ENCODE measurements at regions not wholly inside any gene's neighbourhood (a gene's known extent, or its start where the extent isn't known, plus 50 kb on each side); places are given as distances from the start of the nearest gene placed in this dataset.

DNA sequence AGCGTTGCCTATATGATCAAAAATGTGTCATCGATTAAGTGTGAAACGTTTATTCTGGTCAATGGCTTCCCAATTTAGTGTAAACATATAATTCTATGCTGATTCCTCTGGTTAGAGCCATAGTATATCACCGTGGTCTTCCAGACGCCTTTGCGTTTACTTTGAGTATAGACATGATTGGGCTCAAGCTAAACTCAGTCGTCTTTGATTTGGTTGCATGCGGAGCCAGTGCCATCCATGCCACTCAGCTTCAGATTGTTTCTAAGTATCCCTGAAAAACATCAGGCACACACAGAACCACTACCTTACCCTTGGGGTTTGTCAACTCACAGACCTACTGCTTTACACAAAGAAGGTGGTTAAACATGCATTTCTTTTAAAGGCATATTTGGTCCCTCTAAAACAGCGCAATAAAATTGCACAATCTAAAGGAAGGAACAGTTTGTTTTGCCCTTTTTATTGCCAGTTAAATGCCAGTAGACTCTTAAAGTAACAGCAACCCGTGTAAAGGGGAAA, 273.6 kb upstream of the KLF6 start:
- DNase-seq (ENCODE audit: low read depth in 2 of 2): no peak

DNA sequence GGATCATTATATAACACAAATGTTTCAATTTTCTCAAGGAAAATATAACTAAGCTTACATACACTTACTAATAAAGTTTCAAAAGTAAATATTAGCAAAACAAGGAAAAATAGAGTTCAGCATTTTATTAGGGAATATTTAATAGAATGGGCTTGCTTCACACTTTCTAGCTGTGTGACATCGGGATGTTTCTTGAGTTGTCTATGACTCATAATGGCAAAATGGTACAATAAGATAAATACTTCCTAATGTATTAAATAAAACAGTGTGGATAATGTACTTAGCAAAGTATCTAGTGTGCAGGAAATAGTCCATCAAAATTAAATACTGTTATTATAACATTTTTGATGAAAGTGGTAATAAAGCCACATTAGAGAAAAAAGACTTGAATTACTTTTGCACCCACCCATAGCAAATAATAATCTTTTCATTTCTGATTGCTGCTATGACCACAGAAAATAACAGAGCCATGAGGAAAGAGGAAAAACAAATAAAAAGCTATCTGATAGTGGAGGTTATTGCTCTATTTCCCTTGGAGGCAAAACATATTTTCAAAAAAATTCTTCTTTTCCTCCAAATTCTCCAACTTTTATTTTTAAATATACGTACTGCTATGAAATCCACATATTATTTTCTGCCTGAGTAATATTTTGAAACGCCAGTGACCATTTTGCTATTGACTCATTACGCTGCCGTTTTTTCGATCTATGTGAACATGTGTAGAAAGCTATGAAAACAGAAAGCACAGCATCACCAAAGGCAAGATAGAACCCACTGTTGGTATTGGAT, 272.9 kb upstream of the KLF6 start:
- no peak for DNase-seq (ENCODE audit: low read depth in 2 of 2)

DNA sequence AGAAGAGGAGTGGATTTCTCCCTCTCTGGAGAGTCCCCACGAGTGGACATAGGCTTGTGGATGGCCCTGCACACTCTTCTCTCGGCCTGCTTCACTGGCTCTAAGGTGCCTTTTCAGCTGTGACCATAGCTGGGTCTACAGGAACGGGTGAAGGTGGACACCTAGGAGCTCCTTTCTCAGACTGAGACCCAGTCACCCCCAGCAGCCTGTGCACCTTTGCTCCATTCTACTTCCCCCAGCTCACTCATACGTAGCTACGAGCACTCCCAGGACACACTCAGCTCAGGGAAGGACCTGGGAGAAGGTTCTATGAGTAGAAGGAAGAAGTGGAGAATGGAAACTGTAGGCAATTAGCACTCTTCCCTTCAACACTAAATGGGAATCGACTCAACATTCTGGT, 272.0 kb upstream of the KLF6 start:
- DNase-seq (ENCODE audit: low read depth in 2 of 2): no peak

DNA sequence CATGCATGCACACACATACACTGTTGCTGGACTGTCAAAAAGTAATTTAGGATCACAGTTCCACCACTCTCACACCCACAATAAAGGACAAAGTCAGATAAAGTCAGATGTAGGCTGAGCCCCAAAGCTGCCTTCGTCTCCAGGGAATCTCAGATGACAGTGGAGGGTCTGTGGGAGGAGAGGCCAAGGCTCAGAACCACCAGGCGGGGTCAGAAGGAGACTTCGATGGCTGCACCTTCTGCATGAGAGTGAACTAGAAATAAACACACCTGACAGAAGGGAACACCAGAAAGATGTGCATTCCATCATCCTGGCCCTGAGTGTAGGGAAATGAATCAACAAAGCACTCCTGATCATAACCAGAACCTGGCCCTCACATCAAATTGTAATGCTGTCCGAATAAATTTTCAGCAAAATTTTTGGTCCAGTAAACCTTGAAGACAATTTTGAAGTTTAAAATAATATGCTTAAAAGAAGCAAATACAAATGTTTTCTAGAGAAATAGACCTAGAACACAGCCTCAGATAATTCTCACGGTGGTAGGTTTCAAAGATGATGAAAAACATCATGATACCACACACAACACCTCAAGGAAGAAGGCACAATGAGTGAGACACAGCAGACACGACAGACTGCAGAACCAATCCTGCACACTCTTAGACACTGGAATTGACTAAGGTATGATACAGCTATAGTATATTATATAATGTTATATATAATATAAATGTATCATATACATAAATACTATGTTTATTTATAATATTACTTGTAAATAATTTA, 269.8 kb upstream of the KLF6 start:
- no peak for DNase-seq (ENCODE audit: low read depth in 2 of 2)

DNA sequence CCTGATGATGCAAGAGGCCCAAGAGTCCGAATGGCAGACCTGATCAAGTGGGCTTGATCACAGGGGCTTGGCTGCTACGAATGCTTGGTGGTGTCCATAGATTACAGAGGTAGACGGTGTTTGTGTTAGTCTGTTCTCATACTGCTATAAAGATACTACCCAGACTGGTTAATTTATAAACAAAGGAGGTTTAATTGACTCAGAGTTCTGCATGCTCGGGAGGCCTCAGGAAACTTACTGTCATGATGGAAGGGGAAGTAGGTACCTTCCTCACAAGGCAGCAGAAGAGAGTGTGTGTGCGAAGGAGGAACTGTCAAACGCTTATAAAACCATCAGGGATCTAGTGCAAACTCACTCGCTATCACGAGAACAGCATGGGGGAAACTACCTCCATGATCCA, 268.9 kb upstream of the KLF6 start:
- DNase-seq (ENCODE audit: low read depth in 2 of 2): no peak

DNA sequence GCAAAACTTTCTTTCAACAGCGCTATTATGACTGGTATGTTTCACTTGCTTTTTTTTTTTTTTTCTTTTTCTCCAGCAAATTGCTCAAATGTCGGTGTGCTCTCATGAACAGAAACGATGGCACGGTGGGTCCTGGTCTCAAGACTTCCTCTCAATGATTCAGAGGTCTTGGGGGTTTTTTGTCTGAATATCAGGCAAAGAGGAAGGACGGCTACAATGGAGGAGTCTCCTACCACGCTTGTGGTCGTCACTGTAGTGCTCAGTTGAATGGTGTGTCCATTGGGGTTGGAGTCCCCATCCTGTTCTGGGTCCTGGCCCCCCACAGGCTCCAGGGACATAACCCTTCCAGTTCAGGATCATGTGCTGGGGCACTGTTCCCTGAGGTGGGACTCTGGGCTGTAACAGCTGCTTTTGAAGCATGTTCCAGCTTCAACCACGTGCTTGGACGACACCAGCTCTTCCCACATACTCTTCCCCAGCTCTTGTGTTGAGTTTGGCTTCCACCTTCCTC, 266.7 kb upstream of the KLF6 start:
- DNase-seq (ENCODE audit: low read depth in 2 of 2): no peak

DNA sequence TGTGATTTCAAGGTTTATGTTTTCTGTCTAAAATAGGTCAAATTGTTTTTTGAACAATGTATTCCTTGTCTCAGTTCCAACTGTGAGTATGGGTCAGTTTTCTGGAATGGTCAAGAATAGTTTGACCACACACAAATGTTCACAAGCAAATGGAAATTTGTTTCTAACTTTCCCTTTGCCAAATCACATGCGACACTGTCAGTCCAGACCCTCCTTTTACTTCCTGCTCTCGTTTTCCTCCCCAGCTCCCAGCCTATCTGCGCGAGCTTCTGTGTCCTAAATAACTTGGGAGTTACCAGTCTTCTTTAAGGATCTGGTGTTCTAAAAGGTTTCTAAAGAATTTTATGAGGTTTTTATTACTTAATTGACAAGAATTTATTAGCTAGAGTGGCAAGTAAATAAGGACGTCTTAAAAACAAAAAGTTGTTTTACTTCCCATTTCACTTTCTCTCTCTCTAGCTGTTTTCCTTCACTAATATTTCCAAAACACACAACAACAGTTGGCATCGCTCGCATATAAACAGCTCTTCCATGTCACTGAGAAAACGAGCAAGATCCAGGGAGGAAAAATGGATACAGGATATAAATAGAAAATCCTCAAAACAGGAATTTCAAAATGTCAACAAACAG, 266.1 kb upstream of the KLF6 start:
- no peak for DNase-seq (ENCODE audit: low read depth in 2 of 2)

DNA sequence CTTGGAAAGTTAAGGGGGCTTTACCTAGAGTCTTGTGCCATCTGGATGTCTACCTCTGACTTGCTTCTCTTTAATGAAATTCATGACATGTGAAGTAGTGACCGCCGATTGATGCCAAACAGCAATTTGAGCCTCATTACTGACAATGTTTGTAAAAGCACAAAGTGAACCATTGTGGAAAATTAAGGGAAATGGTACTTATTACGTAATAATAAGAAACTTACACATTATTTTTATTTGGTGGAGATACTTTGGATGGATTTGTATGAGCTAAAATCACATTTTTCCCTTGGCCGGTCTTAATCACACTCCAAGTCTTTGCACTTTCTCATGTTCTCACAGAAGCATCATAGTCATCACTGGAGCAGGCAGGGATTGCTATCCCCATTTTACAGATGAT, 265.1 kb upstream of the KLF6 start:
- DNase-seq (ENCODE audit: low read depth in 2 of 2): no peak

DNA sequence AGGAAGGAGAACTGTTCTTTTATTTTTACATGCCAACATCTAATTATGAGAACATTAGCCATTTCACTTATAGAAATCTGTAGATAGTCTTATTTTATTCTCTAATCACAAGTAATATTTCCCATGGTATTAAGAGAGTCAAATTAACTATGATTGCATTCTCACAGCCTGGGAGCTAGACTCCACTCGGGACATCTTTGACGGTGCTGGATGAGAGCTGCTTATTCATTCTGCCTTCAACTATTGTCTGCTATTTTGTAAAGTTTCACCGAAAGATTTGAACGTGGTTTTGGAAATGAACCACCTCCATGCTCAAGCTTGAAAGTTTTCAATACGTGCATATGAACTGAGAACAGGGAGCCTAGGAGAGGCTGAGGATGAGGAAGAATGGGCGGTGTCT, 264.3 kb upstream of the KLF6 start:
- DNase-seq (ENCODE audit: low read depth in 2 of 2): no peak

DNA sequence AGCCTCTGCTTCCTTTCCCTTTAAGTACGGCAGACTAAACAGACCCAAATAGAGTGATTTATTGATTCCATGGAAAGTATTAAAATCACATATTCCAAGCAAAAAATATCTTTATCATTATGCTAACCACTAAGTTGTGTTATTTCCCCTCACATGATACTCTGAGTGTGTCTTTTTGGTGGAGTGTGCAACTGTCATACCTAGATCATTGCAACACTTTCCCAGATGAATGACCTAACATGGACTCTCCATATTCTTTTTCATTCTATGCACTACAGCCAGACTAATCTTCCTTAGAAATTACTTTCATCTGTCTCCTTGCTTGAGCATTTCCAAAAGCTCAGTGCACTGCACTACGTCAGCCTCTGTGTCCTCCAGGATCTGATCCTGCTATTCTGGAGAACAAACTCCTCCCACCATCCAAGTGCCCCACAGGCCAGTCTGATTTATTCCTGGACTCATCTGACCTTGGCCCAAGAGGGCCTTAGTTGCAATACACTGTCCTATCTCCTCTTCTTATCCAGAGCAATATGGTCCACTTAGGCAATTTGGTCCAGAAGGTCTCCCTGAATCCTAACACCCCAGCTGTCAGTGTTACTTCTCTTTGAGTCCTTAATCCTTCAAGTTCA, 263.3 kb upstream of the KLF6 start:
- no peak for DNase-seq (ENCODE audit: low read depth in 2 of 2)

DNA sequence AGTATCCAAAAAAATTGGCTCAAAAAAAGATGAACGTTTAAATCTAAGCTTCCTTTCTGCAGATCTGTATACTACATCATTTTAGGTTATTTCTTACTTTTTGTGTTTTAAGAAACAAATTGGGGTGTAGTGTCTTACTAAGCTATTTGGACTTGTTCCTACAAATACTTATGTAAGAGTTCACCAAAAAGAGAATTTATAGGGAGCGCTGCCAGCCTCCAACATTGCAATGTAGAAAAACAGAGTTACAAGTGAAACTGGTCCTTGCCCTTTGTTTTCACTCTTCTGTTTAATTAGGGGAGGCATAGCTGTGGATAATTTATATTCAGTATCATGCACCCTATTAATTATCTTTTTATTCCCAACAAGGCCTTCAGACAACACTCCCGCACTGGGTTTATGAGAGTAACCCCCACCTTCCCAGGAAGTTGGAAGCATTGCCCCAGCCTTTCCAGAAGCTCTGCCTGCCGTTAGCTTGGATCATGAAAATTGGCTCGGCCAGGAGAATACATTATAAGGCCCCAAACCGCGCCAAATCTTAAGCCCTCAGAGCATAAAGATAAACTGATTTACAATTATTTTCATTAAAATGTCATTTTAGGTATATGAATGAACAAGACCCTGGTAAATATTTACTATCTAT, 261.8 kb upstream of the KLF6 start:
- DNase-seq (ENCODE audit: low read depth in 2 of 2): no peak

DNA sequence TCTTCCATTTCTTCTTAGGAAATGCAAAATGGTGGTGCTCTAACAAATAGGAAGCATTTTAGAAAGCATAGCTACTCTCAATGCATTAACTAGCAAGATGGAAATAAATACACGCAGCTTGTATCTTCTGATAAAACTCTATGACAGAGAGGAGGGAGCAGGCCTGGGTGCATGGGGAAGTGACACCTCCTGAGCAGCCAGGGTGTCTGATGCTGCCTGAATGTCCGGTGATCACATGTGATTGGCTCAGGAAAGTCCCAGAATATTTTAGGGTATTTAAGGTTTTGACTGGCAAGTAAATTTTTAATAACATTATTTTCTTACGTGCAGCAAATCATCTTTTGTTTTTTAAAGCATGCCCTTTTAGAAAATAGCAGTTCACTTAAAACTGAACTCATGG, 261.0 kb upstream of the KLF6 start:
- no peak for DNase-seq (ENCODE audit: low read depth in 2 of 2)

DNA sequence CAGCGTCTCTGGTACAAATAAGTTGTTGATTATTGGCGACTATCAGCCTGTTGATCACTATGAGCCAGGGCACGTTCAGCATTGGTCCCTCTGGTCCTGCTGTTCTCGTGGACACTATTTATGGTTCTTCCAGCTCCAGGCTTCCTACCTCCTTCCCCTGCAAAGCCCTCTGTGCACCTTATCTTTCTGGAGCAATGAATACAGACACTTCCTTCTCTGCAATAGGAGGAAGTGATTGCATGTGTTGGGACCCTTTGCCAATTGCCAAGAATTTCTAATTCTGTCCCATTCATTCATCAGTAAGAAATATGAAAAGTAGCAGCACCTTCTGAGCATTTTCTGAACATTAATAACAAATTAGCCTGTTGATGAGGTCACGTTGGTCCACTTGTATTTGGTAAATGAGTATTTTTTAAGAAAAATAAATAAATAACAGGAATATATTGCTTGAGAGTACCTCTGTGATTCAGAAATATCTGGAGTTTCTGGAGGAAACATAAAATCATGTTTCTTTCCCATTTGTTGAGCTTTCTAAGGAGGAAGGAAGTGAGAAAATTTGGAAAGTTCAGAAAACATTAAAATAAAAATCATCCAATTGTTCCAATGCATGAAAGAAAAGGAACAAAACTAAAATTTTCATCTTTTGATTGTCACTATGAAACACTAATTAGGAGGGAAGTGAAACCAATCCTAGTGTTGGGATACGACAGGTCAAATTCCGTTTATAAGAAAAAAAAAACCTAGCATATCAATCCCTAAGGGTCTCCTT, 259.1 kb upstream of the KLF6 start:
- DNase-seq (ENCODE audit: low read depth in 2 of 2): no peak

DNA sequence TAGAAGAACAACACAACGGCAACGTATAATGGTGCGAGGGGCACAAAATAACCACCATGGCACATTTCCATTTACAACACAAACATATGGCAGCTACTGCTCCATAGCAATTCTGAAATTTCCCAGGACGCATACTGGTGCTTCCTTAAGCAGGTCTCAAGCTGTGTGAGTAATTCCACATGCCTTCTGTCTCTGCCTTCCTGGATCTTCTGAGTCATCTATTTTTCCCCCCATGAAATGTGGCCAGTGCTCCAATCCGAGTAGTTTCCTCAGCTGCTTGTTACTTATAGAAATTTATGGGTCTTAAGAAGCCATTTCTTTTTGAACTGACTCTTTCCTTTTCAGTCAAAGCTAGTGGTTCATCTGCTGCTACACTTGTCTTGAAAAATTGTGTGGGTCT, 256.6 kb upstream of the KLF6 start:
- no peak for DNase-seq (ENCODE audit: low read depth in 2 of 2)

DNA sequence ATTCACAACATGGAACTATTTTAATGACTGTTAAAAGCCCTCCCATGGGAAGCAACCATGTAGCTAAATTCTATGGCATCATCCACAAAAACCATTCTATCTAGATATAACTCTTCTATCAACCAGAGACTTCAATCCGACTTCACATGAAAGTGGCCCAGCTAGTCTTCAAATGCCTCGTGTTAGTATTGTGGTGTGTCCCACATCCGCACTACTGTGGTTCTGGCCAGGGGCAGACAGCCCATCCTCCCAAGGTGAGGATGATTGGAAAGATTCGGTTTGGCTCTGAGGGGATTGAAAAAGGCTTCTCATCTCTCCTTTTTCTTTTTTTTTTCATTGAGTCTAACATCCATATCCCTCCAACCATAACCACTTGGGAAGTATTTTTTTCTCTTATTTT, 253.0 kb upstream of the KLF6 start:
- no peak for DNase-seq (ENCODE audit: low read depth in 2 of 2)

DNA sequence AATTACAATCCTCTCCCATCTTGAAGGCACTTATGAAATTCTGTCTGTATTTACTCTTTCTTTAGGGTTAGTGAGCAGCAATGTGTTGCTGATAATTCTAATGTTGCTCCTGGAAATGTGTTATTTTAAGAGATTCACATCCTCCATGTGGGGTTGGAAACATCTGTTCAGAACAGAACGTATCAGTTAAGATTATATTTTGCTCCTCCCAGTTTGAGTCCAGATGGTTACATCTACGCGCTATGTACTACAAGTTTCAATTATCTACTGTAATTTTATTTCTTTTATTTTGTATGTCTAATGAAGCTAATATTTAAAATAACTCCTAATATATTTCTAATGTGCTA, 250.6 kb upstream of the KLF6 start:
- DNase-seq (ENCODE audit: low read depth in 2 of 2): no peak

DNA sequence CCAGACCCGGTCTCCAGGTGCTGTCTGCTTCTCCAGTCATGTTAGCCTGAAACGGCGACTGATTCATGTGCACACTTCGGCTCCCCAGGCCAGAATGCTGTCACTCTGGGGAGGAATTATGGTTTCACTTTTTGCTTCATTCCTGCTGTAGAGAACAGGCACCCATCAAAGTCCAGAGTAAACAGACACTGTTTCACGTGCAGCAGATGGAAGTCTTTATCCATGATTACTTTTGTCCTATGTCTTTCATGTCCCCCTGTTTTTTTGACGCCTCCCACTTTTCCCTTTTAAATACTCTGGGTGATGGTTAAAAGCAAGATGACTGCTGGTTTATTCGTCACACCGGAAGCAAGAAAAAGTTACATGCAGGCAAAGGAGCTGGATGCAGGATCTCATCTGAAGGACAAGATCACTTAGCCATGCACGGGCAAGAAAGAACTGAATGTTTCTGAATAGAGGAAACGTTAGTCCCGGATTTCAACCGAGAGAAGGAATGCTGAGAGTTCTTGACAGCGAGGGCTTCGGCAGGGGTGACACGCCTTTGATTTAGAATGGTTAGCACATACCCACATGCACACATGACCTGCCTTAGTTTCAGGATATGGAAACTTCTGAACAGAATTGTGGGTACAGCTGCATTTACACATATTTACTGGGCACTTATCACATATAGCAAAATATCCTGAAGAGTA, 250.0 kb upstream of the KLF6 start:
- DNase-seq (ENCODE audit: low read depth in 2 of 2): no peak

DNA sequence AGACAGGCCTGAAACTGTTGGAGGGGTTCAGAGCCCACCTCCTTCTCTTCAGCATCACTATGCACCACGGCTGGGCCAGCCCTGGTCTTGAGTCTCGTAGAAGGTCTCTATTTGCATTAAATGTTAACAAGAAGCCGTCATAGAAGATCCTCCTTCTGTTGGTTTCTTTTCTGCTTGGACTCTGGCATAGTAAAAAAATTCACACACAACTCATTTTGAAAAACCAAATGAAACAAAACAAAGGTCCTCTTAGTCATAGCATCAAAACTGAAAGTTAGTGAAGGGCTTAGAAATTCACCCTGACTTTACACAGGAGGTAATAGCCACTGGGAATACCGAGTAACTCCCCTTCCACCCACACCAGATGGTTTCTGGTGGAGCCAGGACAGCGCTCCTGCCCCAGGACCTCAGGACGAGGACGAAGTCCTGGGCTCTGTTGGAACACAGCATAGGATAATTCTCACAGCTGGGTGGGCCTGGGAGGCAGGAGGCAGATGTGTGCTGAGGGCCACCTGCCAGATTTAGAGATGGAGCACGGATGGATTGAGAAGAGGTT, 248.4 kb upstream of the KLF6 start:
- no peak for DNase-seq (ENCODE audit: low read depth in 2 of 2)

DNA sequence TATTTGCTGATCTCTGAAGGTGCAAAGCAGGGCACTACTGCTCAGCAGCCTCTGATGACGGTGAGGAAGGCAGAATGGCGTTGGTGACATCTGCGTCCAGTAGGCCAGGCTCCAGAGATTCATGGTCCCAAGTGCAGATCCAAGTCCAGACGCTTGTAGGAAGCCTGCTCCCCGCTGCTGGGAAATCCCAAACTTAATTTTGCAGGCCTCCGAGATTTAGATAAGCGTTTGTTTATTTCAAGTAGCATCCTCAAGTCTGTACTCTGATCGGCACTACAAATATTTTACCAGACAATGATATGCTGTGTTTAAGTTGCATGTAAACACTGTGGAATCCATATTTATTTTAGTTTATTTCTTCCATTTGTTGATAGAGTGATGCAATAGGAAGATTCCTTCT, 244.9 kb upstream of the KLF6 start:
- no peak for DNase-seq (ENCODE audit: low read depth in 2 of 2)
